Spinal cord (tissue), 9 donors: ENCODE measurements at regions not wholly inside any gene's neighbourhood (a gene's known extent, or its start where the extent isn't known, plus 50 kb on each side); places are given as distances from the start of the nearest gene placed in this dataset.
A peak's percentile ranks its signal among the peaks of the same experiment; 100 is the strongest.

Experiments used
- DNase-seq, 6 donors: peaks; one replicate each; pipeline versions ENCODE4 v3.0.0 to v3.0.0-alpha.2; 2013 to 2015; ENCODE audit warnings: low spot score in 6 of 6, low read depth in 4 of 6
- H3K27ac ChIP-seq: one replicate; pipeline ENCODE4 v1.5.1; 2013; ENCODE audit warnings: low read depth, low read length, control low read depth
- H3K27me3 ChIP-seq: one replicate; pipeline ENCODE4 v1.6.1; 2013; ENCODE audit warnings: low read length; ENCODE audit not compliant: control insufficient read depth, insufficient read depth
- H3K36me3 ChIP-seq: one replicate; pipeline ENCODE4 v1.6.1; 2013; ENCODE audit warnings: low read length; ENCODE audit not compliant: control insufficient read depth, insufficient read depth
- H3K4me1 ChIP-seq: one replicate; pipeline ENCODE4 v1.6.1; 2013; ENCODE audit warnings: low read length; ENCODE audit not compliant: control insufficient read depth, insufficient read depth
- H3K4me3 ChIP-seq: one replicate; pipeline ENCODE4 v1.5.1; 2013; ENCODE audit warnings: low read depth, low read length, control low read depth
- H3K9me3 ChIP-seq: one replicate; pipeline ENCODE4 v1.6.1; 2013; ENCODE audit warnings: low read length; ENCODE audit not compliant: control insufficient read depth, insufficient read depth
- WGBS: methylation state at CpG from one replicate; pipeline ENCODE4 v1.1.5; 2013; ENCODE audit warnings: missing lambda C conversion rate; ENCODE audit not compliant: insufficient coverage; 5-methylcytosine and 5-hydroxymethylcytosine counted together
- donor health status: healthy.

GRCh38 chr2:196449083-196449482, 190.4 kb upstream of the CCDC150 start:
- no CpG with 5 or more reads among the region's 1 CpG for WGBS
- Histone ChIP-seq H3K36me3 (no peaks in the 10 kb centered on the region), H3K4me1 (no peaks in the 10 kb centered on the region), H3K4me3 (no peak overlapping the region), H3K27me3 (no peaks in the 10 kb centered on the region), H3K9me3 (no peaks in the 10 kb centered on the region), H3K27ac (no peak overlapping the region)
- no peak for DNase-seq

GRCh38 chr2:196452758-196453157, 186.8 kb upstream of the CCDC150 start:
- no peaks in the 10 kb centered on the region for H3K36me3 ChIP-seq
- no peaks in the 10 kb centered on the region for H3K4me1 ChIP-seq
- peaks cover 2% of the 10 kb centered on the region for H3K9me3 ChIP-seq
- H3K27ac ChIP-seq, result no peak overlapping the region
- H3K27me3 ChIP-seq, result no peaks in the 10 kb centered on the region
- H3K4me3 ChIP-seq, result no peak overlapping the region
- no peak for DNase-seq

GRCh38 chr2:196453613-196454047, 185.9 kb upstream of the CCDC150 start:
- Histone ChIP-seq H3K4me3 (no peak overlapping the region), H3K9me3 (peaks cover 2% of the 10 kb centered on the region), H3K27me3 (no peaks in the 10 kb centered on the region), H3K36me3 (no peaks in the 10 kb centered on the region), H3K27ac (no peak overlapping the region), H3K4me1 (no peaks in the 10 kb centered on the region)
- no CpG with 5 or more reads among the region's 4 CpGs for WGBS
- peak in 2 of 6 donors; percentile 35 to 37 for DNase-seq

- no peak for DNase-seq
- no peak overlapping the region for H3K27ac ChIP-seq
- no peak overlapping the region for H3K4me3 ChIP-seq
- no peaks in the 10 kb centered on the region for H3K4me1 ChIP-seq
- no peaks in the 10 kb centered on the region for H3K36me3 ChIP-seq
- peaks cover 2% of the 10 kb centered on the region for H3K9me3 ChIP-seq
- H3K27me3 ChIP-seq, result no peaks in the 10 kb centered on the region
- WGBS, result no CpG with 5 or more reads among the region's 1 CpG
These were observed 185.0 kb upstream of the CCDC150 start for GRCh38 chr2:196454492-196454891.

GRCh38 chr2:196459539-196459938, 180.0 kb upstream of the CCDC150 start:
- WGBS, result 73% methylated on average over 7 of the region's 7 CpGs

DNA sequence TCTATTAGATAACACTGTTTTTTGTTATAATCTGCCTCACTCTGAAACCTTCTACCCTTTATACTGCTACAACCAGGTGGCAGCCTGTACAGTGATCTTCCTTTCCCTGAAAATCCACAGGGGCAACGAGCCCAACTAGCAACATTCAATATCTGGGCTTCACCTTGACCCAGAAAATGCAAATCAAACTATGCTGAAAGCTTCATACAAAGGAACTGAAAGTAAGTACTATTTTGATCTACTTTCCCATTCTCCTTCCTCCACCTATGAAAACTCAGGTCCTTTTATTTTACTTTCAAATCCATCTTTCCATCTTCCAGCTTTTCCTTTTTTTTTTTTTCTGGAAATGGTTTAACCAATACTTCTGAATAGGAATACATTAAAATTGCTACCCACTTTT, 175.8 kb upstream of the CCDC150 start:
- Histone ChIP-seq H3K27me3 (no peaks in the 10 kb centered on the region), H3K9me3 (no peaks in the 10 kb centered on the region), H3K27ac (no peak overlapping the region), H3K4me3 (no peak overlapping the region), H3K36me3 (no peaks in the 10 kb centered on the region), H3K4me1 (no peaks in the 10 kb centered on the region)
- 78% methylated on average over 1 of the region's 1 CpG for WGBS
- no peak for DNase-seq

More at GRCh38 chr2:196459539-196459938, 180.0 kb upstream of the CCDC150 start:
- no peak overlapping the region for H3K27ac ChIP-seq
- H3K4me1 ChIP-seq, result no peaks in the 10 kb centered on the region
- no peak overlapping the region for H3K4me3 ChIP-seq
- no peaks in the 10 kb centered on the region for H3K36me3 ChIP-seq
- no peak for DNase-seq
- H3K27me3 ChIP-seq, result no peaks in the 10 kb centered on the region
- no peaks in the 10 kb centered on the region for H3K9me3 ChIP-seq

GRCh38 chr2:196464311-196464710, 175.2 kb upstream of the CCDC150 start:
- no CpG with 5 or more reads among the region's 2 CpGs for WGBS
- Histone ChIP-seq H3K27me3 (no peaks in the 10 kb centered on the region), H3K27ac (no peak overlapping the region), H3K9me3 (no peaks in the 10 kb centered on the region), H3K4me3 (no peak overlapping the region), H3K36me3 (no peaks in the 10 kb centered on the region), H3K4me1 (no peaks in the 10 kb centered on the region)
- no peak for DNase-seq

- no peaks in the 10 kb centered on the region for H3K36me3 ChIP-seq
- no peaks in the 10 kb centered on the region for H3K9me3 ChIP-seq
- no peaks in the 10 kb centered on the region for H3K4me1 ChIP-seq
- H3K27ac ChIP-seq, result no peak overlapping the region
- no peaks in the 10 kb centered on the region for H3K27me3 ChIP-seq
- WGBS, result 79% methylated on average over 2 of the region's 2 CpGs
- DNase-seq, result no peak
- H3K4me3 ChIP-seq, result no peak overlapping the region
These were observed 172.9 kb upstream of the CCDC150 start for GRCh38 chr2:196466581-196466980.

GRCh38 chr2:196468394-196468793, 171.1 kb upstream of the CCDC150 start:
- Histone ChIP-seq H3K27ac (no peak overlapping the region), H3K4me1 (no peaks in the 10 kb centered on the region), H3K4me3 (no peak overlapping the region), H3K9me3 (no peaks in the 10 kb centered on the region), H3K36me3 (no peaks in the 10 kb centered on the region), H3K27me3 (no peaks in the 10 kb centered on the region)
- 80% methylated on average over 1 of the region's 3 CpGs for WGBS
- no peak for DNase-seq

- Histone ChIP-seq H3K4me3 (no peak overlapping the region), H3K4me1 (no peaks in the 10 kb centered on the region), H3K9me3 (no peaks in the 10 kb centered on the region), H3K36me3 (no peaks in the 10 kb centered on the region), H3K27me3 (no peaks in the 10 kb centered on the region), H3K27ac (no peak overlapping the region)
- WGBS, result 0% methylated on average over 1 of the region's 3 CpGs
- peak in 2 of 6 donors; percentile 33 to 68 for DNase-seq
These were observed 165.9 kb upstream of the CCDC150 start for GRCh38 chr2:196473617-196474016.
